Calu3 (cell line): ENCODE measurements at regions not wholly inside any gene's neighbourhood (a gene's known extent, or its start where the extent isn't known, plus 50 kb on each side); places are given as distances from the start of the nearest gene placed in this dataset.

Experiments
- BruUV-seq: library from RNA; stranded (reverse); fragments of 400-500 nt; replicated peaks from 2 replicates; lab custom pipeline; 2021; lab: Mats Ljungman, UMichigan
- CTCF ChIA-PET: fragments of 300-600 bp; sonication (Branson Sonifier 250); formaldehyde crosslinking; loops from one replicate; lab custom pipeline; 2022; ENCODE audit warnings: antibody characterized with exemption; lab: Charles Lee
- DNase-seq: peaks from one replicate; pipeline ENCODE4 v3.0.0; 2022
- H3K27ac Mint-ChIP-seq: one replicate; pipeline ENCODE4 v1.8.0; 2022; ENCODE audit warnings: mixed read lengths; ENCODE audit not compliant: unreplicated experiment
- H3K27me3 Mint-ChIP-seq: one replicate; pipeline ENCODE4 v1.8.0; 2022; ENCODE audit warnings: mixed read lengths; ENCODE audit not compliant: unreplicated experiment
- H3K36me3 Mint-ChIP-seq: one replicate; pipeline ENCODE4 v1.8.0; 2022; ENCODE audit warnings: mild to moderate bottlenecking, moderate library complexity, mixed read lengths; ENCODE audit not compliant: insufficient read depth, unreplicated experiment
- H3K4me1 Mint-ChIP-seq: one replicate; pipeline ENCODE4 v1.8.0; 2022; ENCODE audit warnings: mild to moderate bottlenecking, low read depth, mixed read lengths; ENCODE audit not compliant: unreplicated experiment
- H3K4me3 Mint-ChIP-seq: one replicate; pipeline ENCODE4 v1.8.0; 2022; ENCODE audit warnings: mild to moderate bottlenecking, low read depth, moderate library complexity, mixed read lengths; ENCODE audit not compliant: unreplicated experiment
- H3K9me3 Mint-ChIP-seq: one replicate; pipeline ENCODE4 v1.8.0; 2022; ENCODE audit warnings: low read depth, mixed read lengths; ENCODE audit not compliant: unreplicated experiment
- intact Hi-C: fragments of 100-400 bp; cut with micrococcal nuclease; formaldehyde crosslinking; loops from one replicate; pipeline ENCODE4 v1.10.0; 2022; ENCODE audit not compliant: unreplicated experiment
- TF ChIP-seq, protein P1 (sequence below): fragments of 200-600 bp; IDR thresholded peaks from one replicate; pipeline ENCODE4 v1.8.0; 2022; ENCODE audit warnings: antibody characterized with exemption; ENCODE audit not compliant: unreplicated experiment

DNA sequence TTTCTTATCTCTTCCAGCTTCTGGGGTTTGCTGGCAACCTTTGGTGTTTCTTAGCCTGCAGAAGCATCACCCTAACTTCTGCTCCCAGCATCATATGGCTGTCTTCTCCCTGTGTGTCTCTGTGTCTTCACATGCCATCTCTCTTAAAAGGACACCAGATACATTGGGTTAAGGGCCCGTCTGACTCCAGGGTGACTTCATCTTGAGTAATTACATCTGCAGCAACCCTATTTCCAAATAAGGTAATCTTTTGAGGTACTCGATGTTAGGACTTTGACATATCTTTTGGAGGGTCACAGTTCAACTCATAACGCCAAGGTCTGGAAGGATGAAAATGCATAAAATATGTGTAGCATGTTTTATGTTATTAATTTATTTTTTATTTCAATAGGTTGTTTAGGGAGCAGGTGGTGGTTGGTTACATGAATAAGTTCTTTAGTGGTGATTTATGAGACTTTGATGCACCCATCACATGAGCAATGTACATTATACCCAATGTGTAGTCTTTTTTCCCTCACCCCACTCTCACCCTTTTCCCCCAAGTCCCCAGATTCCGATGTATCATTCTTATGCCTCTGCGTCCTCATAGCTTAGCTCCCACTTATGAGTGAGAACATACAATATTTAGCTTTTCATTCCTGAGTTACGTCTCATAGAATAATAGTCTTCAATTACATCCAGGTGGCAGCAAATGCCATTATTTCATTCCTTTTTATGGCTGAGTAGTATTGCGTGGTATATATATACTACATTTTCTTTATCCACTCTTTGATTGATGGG, 131.1 kb downstream of the TBXT start:
- H3K27ac Mint-ChIP-seq: no peak overlapping the region
- intact Hi-C loops: no loop called here
- H3K9me3 Mint-ChIP-seq: peaks cover 3% of the 10 kb centered on the region
- DNase-seq: no peak
- H3K4me3 Mint-ChIP-seq: no peak overlapping the region
- H3K27me3 Mint-ChIP-seq: peaks cover 13% of the 10 kb centered on the region
- H3K4me1 Mint-ChIP-seq: peaks cover 8% of the 10 kb centered on the region
- H3K36me3 Mint-ChIP-seq: no peaks in the 10 kb centered on the region
- CTCF ChIA-PET: no interaction called here
- BruUV-seq: no TSS peak
- TF ChIP-seq, protein P1, sequence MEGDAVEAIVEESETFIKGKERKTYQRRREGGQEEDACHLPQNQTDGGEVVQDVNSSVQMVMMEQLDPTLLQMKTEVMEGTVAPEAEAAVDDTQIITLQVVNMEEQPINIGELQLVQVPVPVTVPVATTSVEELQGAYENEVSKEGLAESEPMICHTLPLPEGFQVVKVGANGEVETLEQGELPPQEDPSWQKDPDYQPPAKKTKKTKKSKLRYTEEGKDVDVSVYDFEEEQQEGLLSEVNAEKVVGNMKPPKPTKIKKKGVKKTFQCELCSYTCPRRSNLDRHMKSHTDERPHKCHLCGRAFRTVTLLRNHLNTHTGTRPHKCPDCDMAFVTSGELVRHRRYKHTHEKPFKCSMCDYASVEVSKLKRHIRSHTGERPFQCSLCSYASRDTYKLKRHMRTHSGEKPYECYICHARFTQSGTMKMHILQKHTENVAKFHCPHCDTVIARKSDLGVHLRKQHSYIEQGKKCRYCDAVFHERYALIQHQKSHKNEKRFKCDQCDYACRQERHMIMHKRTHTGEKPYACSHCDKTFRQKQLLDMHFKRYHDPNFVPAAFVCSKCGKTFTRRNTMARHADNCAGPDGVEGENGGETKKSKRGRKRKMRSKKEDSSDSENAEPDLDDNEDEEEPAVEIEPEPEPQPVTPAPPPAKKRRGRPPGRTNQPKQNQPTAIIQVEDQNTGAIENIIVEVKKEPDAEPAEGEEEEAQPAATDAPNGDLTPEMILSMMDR: no peak

DNA sequence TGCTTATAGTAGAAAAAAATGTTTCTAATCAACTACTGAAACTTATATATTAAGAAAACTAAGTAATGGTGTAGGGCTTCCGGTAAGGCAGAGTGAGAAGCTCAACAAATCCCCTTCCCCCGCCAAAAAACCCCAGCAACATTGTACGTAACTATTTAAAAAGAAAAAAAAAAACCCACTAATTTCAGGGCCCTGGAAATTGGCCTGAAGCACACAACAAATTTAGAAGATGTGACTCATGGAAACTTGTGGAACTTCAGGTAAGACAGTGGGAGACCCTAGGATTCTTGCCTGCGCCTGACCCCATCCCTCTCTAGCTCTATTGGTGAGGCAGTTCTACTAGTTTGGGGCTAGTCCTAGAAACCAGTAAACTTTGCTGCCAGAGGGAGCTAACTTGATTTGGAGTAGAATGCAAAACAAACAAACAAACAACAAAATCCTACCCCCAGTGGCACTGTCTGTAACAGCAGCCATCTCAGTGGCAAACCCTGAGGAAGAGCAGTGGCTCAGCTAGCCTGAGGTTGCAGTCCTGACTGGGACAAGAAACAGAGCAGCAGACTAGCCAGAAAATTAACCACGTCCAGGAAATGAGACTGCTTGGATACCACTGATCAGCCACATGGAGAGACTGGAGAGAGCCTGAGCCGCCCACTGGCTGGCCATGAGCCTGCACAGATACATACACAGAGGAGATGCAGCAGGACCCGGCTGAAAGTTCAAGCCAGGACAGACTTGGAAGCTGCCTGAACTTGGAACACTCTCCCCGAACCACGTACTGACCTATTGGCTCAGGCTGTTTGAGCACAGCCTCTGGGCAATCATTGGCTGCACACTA, 135.1 kb downstream of the TBXT start:
- Mint-ChIP-seq H3K27me3 (no peaks in the 10 kb centered on the region), H3K4me3 (no peak overlapping the region), H3K4me1 (peaks cover 8% of the 10 kb centered on the region), H3K9me3 (no peaks in the 10 kb centered on the region), H3K36me3 (no peaks in the 10 kb centered on the region), H3K27ac (no peak overlapping the region)
- no TSS peak for BruUV-seq
- CTCF ChIA-PET: interaction anchor here (0.6 to 1.0 kb wide), 2 partner anchors 148 to 240 kb away, joined by 3 read pairs; no protein-coding TSS in a partner anchor
- intact Hi-C loops: no loop called here
- TF ChIP-seq, protein P1: peak; percentile 37
- peak; percentile 30 for DNase-seq

DNA sequence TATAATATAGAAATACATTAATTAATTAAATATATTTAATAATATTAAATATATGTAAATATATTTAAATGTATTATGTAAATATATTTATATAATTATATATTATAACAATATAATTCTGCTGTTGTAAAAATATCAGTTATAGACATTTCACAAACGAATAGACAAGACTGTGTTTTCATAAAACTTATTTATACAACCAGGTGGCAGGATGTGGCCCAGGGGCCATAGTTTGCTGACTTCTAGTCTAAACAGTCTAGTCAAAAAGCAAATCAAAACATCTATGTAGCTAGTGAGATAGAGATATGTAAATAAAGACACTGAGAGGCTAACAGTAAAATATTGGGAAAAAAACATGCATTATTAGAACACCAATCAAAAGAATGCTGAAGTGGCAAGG, 136.4 kb downstream of the TBXT start:
- BruUV-seq: no TSS peak
- Mint-ChIP-seq H3K27ac (no peak overlapping the region), H3K4me1 (peaks cover 8% of the 10 kb centered on the region), H3K36me3 (no peaks in the 10 kb centered on the region), H3K9me3 (no peaks in the 10 kb centered on the region), H3K27me3 (no peaks in the 10 kb centered on the region), H3K4me3 (no peak overlapping the region)
- TF ChIP-seq, protein P1: no peak
- no peak for DNase-seq
- intact Hi-C loops: no loop called here
- CTCF ChIA-PET: no interaction called here

DNA sequence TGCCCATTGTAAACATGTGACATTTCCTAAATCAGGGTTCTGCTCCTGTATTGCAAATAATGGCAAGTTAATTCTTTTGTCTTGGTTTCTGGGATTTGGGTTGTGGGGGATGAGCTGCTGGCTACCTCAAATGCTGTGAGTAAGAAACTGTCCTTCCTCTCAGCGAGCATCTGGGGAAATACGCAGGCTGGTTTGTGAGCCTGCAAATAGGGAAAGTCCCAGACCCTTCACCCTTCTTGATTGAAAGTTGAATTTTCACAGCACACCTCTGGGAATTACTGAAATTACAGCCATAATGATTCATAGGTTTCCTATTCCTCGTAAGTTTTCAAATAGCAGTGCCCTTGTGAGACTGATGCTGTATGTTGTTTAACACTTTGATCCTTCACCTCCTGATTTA, 138.1 kb downstream of the TBXT start:
- no peaks in the 10 kb centered on the region for H3K9me3 Mint-ChIP-seq
- no peak overlapping the region for H3K27ac Mint-ChIP-seq
- H3K36me3 Mint-ChIP-seq: no peaks in the 10 kb centered on the region
- H3K4me3 Mint-ChIP-seq: no peak overlapping the region
- no TSS peak for BruUV-seq
- DNase-seq: no peak
- intact Hi-C loops: no loop called here
- H3K27me3 Mint-ChIP-seq: no peaks in the 10 kb centered on the region
- peaks cover 8% of the 10 kb centered on the region for H3K4me1 Mint-ChIP-seq
- CTCF ChIA-PET: no interaction called here
- TF ChIP-seq, protein P1: no peak
